GM12878 (cell line): ENCODE measurements at regions not wholly inside any gene's neighbourhood (a gene's known extent, or its start where the extent isn't known, plus 50 kb on each side); places are given as distances from the start of the nearest gene placed in this dataset.

Experiments
- ATAC-seq: fragments of 200-7000 bp; cut with Tn5 transposase; 3 replicates; pipeline ENCODE4 v1.9.1; 2020; ENCODE audit warnings: mild to moderate bottlenecking, moderate library complexity
- BruUV-seq: library from RNA; stranded (reverse); fragments of 400-500 nt; replicated peaks from 2 replicates; lab custom pipeline; 2021; lab: Mats Ljungman, UMichigan
- CTCF ChIA-PET: fragments of 300-600 bp; sonication (Branson Sonifier 250); formaldehyde crosslinking; extraction: SDS; loops from one replicate; lab custom pipeline; 2021; ENCODE audit warnings: inconsistent platforms; lab: Yijun Ruan, JAX
- POLR2A ChIA-PET: fragments of 350-600 bp; formaldehyde crosslinking; extraction: SDS; loops from one replicate; lab custom pipeline; 2021; ENCODE audit warnings: inconsistent platforms; lab: Charles Lee
- RAD21 ChIA-PET: fragments of 300-600 bp; sonication (Branson Sonifier 250); formaldehyde crosslinking; loops from one replicate; lab custom pipeline; 2023; ENCODE audit warnings: antibody characterized with exemption; ENCODE audit not compliant: unreplicated experiment; lab: Charles Lee
- SMC1A ChIA-PET: fragments of 300-600 bp; sonication (Branson Sonifier 250); formaldehyde crosslinking; loops from one replicate; lab custom pipeline; 2023; ENCODE audit not compliant: unreplicated experiment, uncharacterized antibody; lab: Charles Lee
- DNase-seq: peaks from one replicate; pipeline ENCODE4 v3.0.0-alpha.2; 2011; ENCODE audit warnings: low read depth, low spot score
- FAIRE-seq: peaks from 3 replicates; lab custom pipeline; 2011; peaks lifted over from hg19 to GRCh38; lab: Jason Lieb, UNC
- H2AFZ ChIP-seq: 2 replicates; pipeline ENCODE4 v1.6.0; 2011; ENCODE audit warnings: low read depth, low read length, control low read depth; ENCODE audit not compliant: control insufficient read depth
- H3K27ac ChIP-seq: 2 replicates; pipeline ENCODE4 v1.5.1; 2011; ENCODE audit warnings: control low read depth; ENCODE audit not compliant: control insufficient read depth, insufficient read depth
- H3K27me3 ChIP-seq, 2 experiments: replicated peaks in 1 of 2; 2 replicates each; pipeline versions ENCODE4 v1.6.0 to v1.6.1; 2011; ENCODE audit warnings: low read length in 1 of 2; ENCODE audit not compliant: control insufficient read depth in 2 of 2, insufficient read depth in 2 of 2
- H3K36me3 ChIP-seq, 2 experiments: 2 replicates each; pipeline ENCODE4 v1.5.1; 2011; ENCODE audit warnings: low read length in 1 of 2; ENCODE audit not compliant: control insufficient read depth in 2 of 2, insufficient read depth in 2 of 2
- H3K4me1 ChIP-seq: 2 replicates; pipeline ENCODE4 v1.6.1; 2011; ENCODE audit warnings: mild to moderate bottlenecking, low read length, moderate library complexity, mixed read lengths; ENCODE audit not compliant: control insufficient read depth, insufficient read depth
- H3K4me2 ChIP-seq: 2 replicates; pipeline ENCODE4 v1.6.0; 2011; ENCODE audit warnings: control low read depth; ENCODE audit not compliant: control insufficient read depth, insufficient read depth
- H3K4me3 ChIP-seq: fragments of 200-600 bp; sonication (generic); 2 replicates; pipeline ENCODE4 v1.5.1; 2016
- H3K79me2 ChIP-seq: 2 replicates; pipeline ENCODE4 v1.6.0; 2011; ENCODE audit warnings: low read length; ENCODE audit not compliant: control insufficient read depth, insufficient read depth
- H3K9ac ChIP-seq: 2 replicates; pipeline ENCODE4 v1.8.0; 2011; ENCODE audit warnings: low read length, control low read depth, mixed read lengths; ENCODE audit not compliant: control insufficient read depth, insufficient read depth
- H3K9me3 ChIP-seq: replicated peaks from 3 replicates; pipeline ENCODE4 v1.5.1; 2011; ENCODE audit warnings: mild to moderate bottlenecking, low read length; ENCODE audit not compliant: control insufficient read depth, insufficient read depth
- H4K20me1 ChIP-seq: 2 replicates; pipeline ENCODE4 v1.6.0; 2011; ENCODE audit not compliant: control insufficient read depth, insufficient read depth
- BHLHE40 ChIP-seq, 2 experiments: fragments of 450-650 bp in 1 of 2; IDR thresholded peaks; 2 replicates each; pipeline ENCODE4 v1.6.1; 2011 to 2017; ENCODE audit warnings: low read depth in 2 of 2, borderline replicate concordance in 1 of 2, improper control_type of control experiment in 1 of 2, low read length in 1 of 2, mild to moderate bottlenecking in 1 of 2
- IKZF2 ChIP-seq, 2 experiments: fragments of 450-650 bp; IDR thresholded peaks; 2 replicates each; pipeline ENCODE4 v1.6.1; 2017; ENCODE audit warnings: mild to moderate bottlenecking in 2 of 2, moderate library complexity in 2 of 2
- MYB ChIP-seq: fragments of 150-350 bp; IDR thresholded peaks from 2 replicates; pipeline ENCODE4 v1.6.1; 2014; ENCODE audit warnings: mild to moderate bottlenecking, low read depth, low read length, borderline replicate concordance
- NR2C2 ChIP-seq: IDR thresholded peaks from 2 replicates; pipeline ENCODE4 v1.6.1; 2011; ENCODE audit warnings: borderline replicate concordance, low read depth; ENCODE audit not compliant: control insufficient read depth, insufficient read length
- POU2F2 ChIP-seq: IDR thresholded peaks from 3 replicates; pipeline ENCODE4 v1.6.1; 2011; ENCODE audit warnings: low read depth, mild to moderate bottlenecking, low read length, borderline replicate concordance
- RB1 ChIP-seq: fragments of 450-650 bp; formaldehyde crosslinking; IDR thresholded peaks from 2 replicates; pipeline ENCODE4 v1.6.1; 2017; ENCODE audit warnings: mild to moderate bottlenecking, borderline replicate concordance
- SMC3 ChIP-seq: IDR thresholded peaks from 2 replicates; pipeline ENCODE4 v1.6.1; 2011; ENCODE audit warnings: low read length, improper control_type of control experiment, borderline replicate concordance
- SREBF1 ChIP-seq: IDR thresholded peaks from 2 replicates; pipeline ENCODE4 v1.6.1; 2012; ENCODE audit warnings: mild to moderate bottlenecking, low read length
- TARDBP ChIP-seq: IDR thresholded peaks from 2 replicates; pipeline ENCODE4 v1.6.1; 2016; ENCODE audit warnings: borderline replicate concordance
- TCF12 ChIP-seq: IDR thresholded peaks from 2 replicates; pipeline ENCODE4 v1.6.1; 2011; ENCODE audit warnings: low read depth, mild to moderate bottlenecking, low read length
- ZBED1 ChIP-seq: IDR thresholded peaks from 2 replicates; pipeline ENCODE4 v1.6.1; 2016; ENCODE audit warnings: borderline replicate concordance
- WGBS: methylation state at CpG from one replicate; pipeline ENCODE4 v1.1.6; 2016; ENCODE audit warnings: low lambda C conversion rate; ENCODE audit not compliant: insufficient replicate concordance, insufficient coverage; ENCODE audit errors: missing lambda C conversion rate; 5-methylcytosine and 5-hydroxymethylcytosine counted together
- in situ Hi-C: fragments of 300-500 bp; cut with MboI; formaldehyde crosslinking; loops from 9 replicates; pipeline ENCODE4 v1.14.3; 2018; ENCODE audit warnings: mixed read lengths
- intact Hi-C: fragments of 100-400 bp; cut with micrococcal nuclease; formaldehyde crosslinking; loops from one replicate; pipeline ENCODE4 v1.14.2; 2022; ENCODE audit not compliant: unreplicated experiment
- TF ChIP-seq, protein P1 (sequence below): IDR thresholded peaks from 2 replicates; pipeline ENCODE4 v1.6.1; 2012; ENCODE audit warnings: low read depth, low read length, improper control_type of control experiment
- TF ChIP-seq, protein P2 (sequence below): IDR thresholded peaks from 2 replicates; pipeline ENCODE4 v1.6.1; 2011; ENCODE audit warnings: low read depth, low read length, improper control_type of control experiment, borderline replicate concordance
- TF ChIP-seq, protein P3 (sequence below): IDR thresholded peaks from 2 replicates; pipeline ENCODE4 v1.6.1; 2011; ENCODE audit warnings: borderline replicate concordance, low read depth, mild to moderate bottlenecking, moderate library complexity, low read length; ENCODE audit not compliant: insufficient read depth, poor library complexity, severe bottlenecking

DNA sequence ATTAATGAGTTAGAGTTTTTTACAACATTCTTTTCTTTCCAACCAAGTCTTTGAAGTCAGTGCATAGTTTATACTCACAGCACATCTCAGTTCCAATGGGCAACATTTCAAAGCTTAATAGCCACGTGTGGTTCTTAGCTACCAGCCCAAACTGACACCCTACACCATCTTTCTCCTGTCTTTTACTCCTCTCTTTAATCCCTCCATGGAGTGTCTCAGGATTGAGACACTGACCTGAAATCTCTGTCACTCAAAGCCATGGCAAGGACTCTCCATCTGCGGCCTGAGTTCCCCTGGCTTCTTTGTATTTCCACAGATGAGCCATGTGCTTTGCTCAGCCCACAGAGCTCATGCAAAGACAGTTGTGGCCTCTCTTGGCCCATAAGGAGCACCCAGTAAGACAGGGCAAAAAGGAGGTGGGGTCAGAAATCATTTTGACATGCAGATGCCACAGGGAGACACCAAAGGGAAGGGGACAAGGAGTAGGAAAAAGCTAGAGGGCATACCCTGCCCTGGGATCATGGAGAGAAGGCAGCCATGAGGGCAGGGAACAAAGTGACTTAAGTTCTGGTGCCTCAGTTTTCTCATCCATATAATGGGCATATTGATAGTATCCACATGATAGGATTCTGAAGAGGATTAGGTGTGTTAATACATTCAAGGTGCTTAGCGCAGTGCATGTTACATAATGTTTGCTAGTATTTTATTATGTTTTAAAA, 493.6 kb upstream of the PROK2 start:
- no peaks in the 10 kb centered on the region for H4K20me1 ChIP-seq
- no peak for FAIRE-seq
- no TSS peak for BruUV-seq
- H3K4me1 ChIP-seq, result peaks cover 16% of the 10 kb centered on the region
- in situ Hi-C loops, result no loop called here
- H3K27ac ChIP-seq, result no peak overlapping the region
- H3K27me3 ChIP-seq, result no peaks in the 10 kb centered on the region
- no peak for ATAC-seq
- no peak overlapping the region for H3K9ac ChIP-seq
- SMC1A ChIA-PET, result interaction anchor here (1.1 to 2.5 kb wide), 2 partner anchors 13 to 16 kb away, joined by 3 to 13 read pairs; no protein-coding TSS in a partner anchor
- H3K4me2 ChIP-seq, result no peak overlapping the region
- POLR2A ChIA-PET, result no interaction called here
- RAD21 ChIA-PET, result interaction anchor here (0.6 kb wide), 2 partner anchors 115 to 195 kb away, joined by 3 read pairs; no protein-coding TSS in a partner anchor
- H3K79me2 ChIP-seq, result no peaks in the 10 kb centered on the region
- CTCF ChIA-PET, result interaction anchor here (0.7 to 1.5 kb wide), 2 partner anchors 348 to 600 kb away, joined by 3 to 4 read pairs; no protein-coding TSS in a partner anchor
- no peak overlapping the region for H2AFZ ChIP-seq
- intact Hi-C loops, result loop anchor here (5.0 kb wide), 1 partner anchor 544 kb away; no protein-coding TSS in a partner anchor
- DNase-seq, result no peak
- H3K4me3 ChIP-seq, result no peak overlapping the region
- 47% methylated on average over 3 of the region's 3 CpGs for WGBS
- peaks cover 1% of the 10 kb centered on the region; the same call in 1 of the 3 replicates for H3K9me3 ChIP-seq
- H3K36me3 ChIP-seq, result no peaks in the 10 kb centered on the region
- TF ChIP-seq MYB (no peak), RB1 (no peak), SREBF1 (no peak), TCF12 (no peak), POU2F2 (no peak), ZBED1 (no peak), TARDBP (no peak), NR2C2 (no peak), SMC3 (no peak), BHLHE40 (IDR thresholded peaks at IDR 0.05; ENCODE audit: borderline replicate concordance in 1 of 2, low read depth in 2 of 2, low read length in 1 of 2) (no peak), IKZF2 (IDR thresholded peaks at IDR 0.05) (no peak)
- TF ChIP-seq, protein P1, sequence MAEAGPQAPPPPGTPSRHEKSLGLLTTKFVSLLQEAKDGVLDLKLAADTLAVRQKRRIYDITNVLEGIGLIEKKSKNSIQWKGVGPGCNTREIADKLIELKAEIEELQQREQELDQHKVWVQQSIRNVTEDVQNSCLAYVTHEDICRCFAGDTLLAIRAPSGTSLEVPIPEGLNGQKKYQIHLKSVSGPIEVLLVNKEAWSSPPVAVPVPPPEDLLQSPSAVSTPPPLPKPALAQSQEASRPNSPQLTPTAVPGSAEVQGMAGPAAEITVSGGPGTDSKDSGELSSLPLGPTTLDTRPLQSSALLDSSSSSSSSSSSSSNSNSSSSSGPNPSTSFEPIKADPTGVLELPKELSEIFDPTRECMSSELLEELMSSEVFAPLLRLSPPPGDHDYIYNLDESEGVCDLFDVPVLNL, result no peak
- TF ChIP-seq, protein P2, sequence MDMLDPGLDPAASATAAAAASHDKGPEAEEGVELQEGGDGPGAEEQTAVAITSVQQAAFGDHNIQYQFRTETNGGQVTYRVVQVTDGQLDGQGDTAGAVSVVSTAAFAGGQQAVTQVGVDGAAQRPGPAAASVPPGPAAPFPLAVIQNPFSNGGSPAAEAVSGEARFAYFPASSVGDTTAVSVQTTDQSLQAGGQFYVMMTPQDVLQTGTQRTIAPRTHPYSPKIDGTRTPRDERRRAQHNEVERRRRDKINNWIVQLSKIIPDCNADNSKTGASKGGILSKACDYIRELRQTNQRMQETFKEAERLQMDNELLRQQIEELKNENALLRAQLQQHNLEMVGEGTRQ, result no peak
- TF ChIP-seq, protein P3, sequence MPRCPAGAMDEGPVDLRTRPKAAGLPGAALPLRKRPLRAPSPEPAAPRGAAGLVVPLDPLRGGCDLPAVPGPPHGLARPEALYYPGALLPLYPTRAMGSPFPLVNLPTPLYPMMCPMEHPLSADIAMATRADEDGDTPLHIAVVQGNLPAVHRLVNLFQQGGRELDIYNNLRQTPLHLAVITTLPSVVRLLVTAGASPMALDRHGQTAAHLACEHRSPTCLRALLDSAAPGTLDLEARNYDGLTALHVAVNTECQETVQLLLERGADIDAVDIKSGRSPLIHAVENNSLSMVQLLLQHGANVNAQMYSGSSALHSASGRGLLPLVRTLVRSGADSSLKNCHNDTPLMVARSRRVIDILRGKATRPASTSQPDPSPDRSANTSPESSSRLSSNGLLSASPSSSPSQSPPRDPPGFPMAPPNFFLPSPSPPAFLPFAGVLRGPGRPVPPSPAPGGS, result no peak
